HG03442 (cell line): ENCODE measurements at regions not wholly inside any gene's neighbourhood (a gene's known extent, or its start where the extent isn't known, plus 50 kb on each side); places are given as distances from the start of the nearest gene placed in this dataset.

Source experiments
- ATAC-seq: cut with Tn5 transposase; IDR thresholded peaks from one replicate; pipeline ENCODE4 v1.9.1; 2021; ENCODE audit warnings: mild to moderate bottlenecking, moderate library complexity; ENCODE audit not compliant: unreplicated experiment

DNA sequence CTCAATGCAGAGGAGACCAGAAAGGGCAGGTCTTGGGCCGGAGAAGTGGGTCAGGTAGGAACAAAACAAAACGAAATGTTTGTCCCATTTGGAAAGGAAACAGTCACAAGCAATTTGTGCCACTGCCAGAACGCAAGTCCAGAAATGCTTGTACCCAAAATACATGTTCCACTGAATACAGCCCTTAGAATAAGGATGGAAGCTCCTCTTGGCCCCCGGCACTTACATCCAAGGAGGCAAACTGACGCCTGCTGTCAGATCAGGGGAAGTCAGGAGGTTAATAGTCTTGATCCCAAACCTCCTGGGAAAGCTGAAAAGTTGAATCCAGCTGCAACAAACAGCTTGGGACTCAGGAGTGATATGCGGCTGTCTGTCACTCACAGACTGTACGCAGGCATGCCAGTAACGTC lies 75.9 kb upstream of the GALNT2 start:
- ATAC-seq = no peak

DNA sequence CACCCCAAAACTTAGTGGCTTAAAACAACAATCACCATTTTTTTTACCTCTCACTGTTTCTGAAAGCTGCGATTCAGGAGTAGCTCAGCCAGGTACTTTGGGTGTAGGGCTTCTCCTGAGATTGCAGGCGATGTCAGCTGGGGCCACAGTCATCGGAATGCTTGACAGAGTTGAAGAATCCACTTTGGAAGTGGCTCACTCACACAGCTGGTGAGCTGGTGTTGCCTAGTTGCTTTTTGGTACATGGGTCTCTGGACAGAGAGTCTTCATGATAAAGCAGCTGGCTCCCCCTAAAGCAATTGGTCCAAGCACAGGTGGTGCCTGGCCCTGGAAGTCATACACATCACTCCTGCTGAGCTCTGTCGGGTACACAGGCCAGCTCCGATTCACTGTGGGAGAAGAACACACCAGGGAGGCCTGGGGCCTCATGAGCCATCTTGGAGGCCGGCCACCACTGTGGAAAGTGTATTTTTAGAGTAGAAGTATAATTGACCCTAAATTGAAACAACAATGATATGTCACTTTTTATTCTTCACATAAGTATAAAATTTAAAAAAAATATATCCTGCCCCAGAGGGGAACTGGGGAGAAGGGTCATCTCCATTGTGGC lies 75.2 kb upstream of the GALNT2 start:
- ATAC-seq = no peak

DNA sequence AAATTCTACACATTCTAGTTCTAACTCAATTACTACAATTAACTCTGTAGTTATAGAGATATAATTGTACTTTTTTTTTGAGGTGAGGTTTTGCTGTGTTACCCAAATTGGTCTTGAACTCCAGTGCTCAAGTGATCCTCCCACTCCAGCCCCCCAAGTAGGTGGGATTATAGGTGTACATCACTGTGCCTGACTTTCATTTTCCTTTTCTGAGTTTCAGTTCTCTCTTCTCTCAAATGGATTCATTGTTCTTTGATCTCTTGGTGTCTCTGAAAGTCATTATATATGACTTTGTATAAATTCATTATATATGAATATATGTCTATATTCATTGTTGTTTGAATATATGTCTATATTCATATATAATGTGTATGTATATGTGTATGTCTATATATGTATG lies 74.0 kb upstream of the GALNT2 start:
- peak; percentile 58 for ATAC-seq

DNA sequence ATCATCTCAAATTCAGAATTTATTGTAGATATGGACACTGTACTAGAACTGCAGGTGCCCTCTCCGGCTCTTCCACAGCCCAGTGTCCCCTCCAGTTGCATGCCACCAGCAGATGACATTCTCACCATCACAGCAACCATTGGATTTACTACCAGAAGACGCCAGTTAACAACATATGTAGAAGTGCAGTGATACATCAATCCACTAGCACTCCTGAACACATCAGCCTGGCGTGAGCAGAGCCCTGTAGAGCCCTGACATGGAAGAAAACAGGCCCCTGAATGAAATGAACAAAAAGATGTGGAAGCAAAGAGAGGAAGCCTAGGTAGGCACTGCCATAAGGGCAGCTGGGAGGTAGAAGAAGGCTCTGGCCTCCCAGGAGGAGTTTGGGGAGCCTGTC lies 73.1 kb upstream of the GALNT2 start:
- no peak for ATAC-seq

DNA sequence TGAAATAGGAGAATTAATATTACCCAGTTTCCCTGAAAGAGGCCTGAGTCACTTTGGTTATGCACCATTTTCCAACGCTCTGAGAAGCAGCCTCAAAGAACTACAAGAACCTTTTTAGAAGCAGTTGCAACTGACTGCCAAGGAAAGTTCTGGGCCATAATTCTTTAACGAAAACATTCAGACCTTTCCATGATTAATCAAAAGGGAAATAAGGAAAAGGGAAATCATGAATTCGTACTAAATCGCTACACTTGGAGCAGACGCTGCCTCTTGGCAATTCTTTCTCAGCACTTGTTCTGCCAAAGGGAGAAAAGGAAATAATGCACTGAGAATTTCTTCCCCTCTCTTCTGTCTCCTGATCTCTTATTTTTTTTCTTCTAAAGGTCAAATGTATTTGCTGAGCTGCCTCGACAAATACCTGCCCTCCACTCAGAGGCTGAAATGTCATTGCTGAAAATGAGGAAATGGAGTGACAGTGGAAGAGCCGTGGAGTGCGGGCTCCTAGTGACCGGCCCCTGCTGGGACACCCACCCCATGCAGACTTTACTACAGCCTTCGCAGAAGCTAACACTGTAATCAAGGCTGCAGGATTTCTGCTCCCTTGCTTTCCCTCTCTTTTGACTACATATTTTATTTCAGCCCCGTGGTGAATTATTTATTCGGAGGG lies 67.9 kb upstream of the GALNT2 start:
- ATAC-seq = no peak

DNA sequence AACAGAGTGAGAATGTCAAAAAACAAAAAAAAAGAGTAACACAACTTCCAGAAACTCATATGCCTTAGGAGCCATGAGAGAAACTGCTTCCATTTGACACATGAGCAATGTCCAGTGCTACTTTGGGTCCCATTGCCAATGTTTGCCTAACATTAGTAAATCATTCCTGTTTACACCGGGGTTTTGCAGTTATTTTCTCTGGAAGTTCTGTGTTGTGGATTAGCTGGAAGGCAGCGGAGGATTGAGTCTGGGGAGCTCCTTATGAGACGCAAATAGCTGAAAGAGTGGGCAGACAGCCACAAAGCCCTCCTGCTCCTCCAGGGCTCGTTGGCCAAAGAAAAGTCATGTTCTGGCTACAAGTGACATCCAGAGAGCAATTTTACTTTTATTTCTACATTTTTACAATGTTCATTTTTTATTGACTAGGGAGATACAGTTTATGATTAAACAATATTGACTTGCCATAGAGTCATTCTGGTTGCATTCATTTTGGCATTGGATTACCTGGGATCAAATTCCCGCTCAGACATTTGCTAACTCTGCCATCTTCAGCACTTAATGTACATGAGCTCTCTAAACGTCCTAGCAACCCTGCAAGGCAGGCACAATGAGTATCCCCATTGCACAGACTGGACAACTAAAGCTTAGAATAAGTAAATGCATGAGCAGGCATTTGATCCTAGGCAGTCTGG lies 66.4 kb upstream of the GALNT2 start:
- no peak for ATAC-seq

DNA sequence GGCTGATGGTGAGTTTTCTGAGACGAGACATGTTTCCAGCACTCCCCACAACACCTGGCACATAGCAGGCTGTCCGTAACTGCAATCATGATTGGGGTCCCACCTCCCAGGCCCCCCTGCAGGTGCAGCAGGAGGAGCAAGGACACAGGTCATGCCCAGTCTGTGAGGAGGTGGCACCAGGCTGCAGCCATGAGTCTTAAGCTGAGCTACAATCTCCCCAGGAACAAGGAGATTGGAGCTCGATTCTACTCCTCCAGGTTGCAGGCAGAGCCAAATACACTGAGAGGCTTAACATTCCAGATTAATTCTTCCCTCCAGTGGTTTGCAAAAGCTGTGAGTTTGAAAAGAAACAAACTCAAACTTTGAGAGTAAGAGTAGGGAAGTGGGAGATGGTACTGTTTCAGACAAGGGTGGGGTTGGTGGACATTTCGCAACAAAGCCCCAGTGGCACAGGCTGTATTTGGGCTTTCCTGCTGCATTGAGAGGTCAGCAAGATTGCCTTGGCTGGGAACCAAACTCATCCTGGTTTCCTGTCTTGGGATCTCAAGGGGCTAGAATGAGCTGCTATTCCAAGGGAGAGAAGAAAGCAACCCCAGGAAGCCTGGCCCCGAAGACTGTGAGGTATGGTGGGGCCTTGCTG lies 64.8 kb upstream of the GALNT2 start:
- ATAC-seq = no peak

DNA sequence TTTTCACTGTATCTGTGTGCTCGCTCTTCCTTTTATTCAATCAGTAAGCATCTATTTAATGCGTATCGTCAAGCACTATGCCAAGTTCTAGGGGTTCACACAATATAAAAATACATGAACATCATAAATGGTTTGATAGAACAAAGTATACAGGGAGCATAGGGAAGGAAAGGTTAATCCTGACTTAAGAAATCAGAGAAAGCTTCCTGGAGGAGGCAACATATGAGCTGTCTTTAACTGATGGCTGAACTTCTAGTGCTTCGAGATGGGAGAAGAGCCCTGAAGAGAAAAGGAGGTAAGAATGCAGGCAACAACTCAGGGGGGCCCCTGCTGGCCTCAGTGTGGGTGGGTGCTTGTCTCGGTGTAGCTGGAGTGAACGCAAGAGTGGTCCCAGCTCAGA lies 63.6 kb upstream of the GALNT2 start:
- no peak for ATAC-seq

DNA sequence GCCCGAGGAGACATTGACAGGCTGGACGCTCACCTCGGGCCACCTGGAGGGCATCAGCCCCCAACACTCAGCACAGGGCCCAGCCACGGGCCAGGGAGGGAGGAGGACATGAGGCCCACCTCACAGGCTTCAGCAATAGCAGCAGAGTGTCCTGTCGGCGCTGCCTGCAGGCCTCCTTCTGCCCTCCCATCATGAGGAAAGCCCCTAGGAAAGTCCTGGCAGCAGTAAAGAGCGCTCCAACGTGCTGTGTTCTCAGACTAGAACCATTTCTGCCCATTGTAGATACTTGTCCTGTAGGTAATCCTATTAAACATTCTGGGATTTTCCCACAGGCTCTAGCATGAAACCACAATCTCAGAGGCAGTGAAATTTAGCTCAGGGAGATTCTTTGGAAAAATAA lies 62.0 kb upstream of the GALNT2 start:
- ATAC-seq = no peak

DNA sequence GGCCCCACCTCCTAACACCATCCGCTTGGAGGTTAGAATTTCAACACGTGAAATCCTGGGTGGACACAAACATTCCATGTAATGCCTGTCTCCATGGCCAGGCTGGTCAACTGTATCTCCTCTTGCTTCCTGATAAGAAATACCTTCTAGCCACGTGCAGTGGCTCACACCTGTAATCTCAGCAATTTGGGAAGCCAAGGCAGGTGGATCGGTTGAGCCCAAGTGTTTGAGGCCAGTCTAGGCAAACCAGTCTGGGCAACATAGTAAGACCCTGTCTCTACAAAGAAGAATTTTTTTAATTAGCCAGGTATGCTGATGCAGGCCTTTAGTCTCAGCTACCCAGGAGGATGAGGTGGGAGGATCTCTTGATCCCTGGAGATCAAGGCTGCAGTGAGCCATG lies 58.3 kb upstream of the GALNT2 start:
- ATAC-seq = no peak

DNA sequence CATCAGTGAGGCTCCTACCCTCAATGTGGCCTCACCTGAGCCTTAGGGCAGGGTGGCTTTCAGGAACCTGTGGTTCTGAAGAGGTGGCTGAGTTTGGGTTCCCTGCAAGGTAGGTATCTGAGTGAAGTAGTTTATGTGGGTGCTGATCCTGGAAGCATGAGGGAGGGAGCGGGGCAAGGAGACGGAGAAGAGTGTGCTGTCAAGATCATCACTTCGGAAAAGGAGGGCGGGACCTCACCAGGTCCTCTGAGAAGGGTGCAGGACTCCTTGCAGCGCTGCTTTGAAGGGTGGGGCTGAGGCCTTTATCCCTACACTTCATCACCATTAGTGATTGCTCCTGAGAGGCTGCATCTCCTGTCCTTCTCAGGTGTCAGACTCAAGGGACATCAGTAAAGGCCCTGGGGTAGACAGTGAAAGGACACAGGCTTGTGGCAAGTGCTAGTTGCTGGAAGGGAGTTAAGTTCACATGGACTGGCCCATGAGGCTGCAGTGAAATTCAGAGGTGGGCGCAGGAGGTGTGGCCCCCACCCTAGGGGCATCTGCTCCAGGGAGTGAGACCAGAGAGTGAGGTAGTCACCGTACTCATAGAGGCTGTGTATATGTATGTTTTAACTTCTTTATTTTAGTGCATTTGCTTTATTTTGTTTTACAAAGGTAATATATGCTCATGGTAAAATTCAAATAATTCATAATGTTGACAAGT lies 57.3 kb upstream of the GALNT2 start:
- ATAC-seq = no peak

DNA sequence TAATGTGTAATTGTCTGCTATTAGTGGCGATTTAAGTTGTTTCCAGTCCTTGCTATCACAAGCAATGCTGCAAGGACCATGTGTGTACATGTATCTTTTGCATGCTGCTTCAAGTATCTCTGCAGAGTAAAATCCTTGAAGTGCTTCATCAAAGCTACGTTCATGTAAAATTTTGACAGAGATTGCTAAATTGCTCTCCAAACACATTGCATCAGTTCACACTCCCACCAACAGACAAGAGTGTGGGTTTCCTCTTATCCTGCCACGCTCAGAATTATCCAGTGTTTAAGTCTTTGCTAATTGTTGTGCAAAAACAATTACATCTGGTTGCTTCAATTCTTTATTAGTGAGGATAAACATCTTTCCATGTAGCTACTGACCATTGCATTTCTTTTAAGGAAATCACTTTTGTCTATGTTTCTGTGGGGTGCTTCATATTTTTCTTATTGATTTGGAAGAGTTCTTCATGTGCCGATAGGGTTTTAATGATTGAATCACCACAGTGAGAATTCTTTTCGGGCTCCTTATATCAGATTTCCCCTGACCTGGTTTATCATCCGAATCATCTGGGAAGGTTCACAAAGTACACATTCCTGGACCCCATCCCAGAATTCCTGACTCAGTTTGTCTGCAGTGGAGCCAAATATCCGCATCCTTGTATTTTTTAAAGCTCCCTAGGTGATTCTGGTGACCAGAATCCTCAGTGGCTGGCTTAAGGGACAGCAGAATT lies 56.3 kb upstream of the GALNT2 start:
- no peak for ATAC-seq

DNA sequence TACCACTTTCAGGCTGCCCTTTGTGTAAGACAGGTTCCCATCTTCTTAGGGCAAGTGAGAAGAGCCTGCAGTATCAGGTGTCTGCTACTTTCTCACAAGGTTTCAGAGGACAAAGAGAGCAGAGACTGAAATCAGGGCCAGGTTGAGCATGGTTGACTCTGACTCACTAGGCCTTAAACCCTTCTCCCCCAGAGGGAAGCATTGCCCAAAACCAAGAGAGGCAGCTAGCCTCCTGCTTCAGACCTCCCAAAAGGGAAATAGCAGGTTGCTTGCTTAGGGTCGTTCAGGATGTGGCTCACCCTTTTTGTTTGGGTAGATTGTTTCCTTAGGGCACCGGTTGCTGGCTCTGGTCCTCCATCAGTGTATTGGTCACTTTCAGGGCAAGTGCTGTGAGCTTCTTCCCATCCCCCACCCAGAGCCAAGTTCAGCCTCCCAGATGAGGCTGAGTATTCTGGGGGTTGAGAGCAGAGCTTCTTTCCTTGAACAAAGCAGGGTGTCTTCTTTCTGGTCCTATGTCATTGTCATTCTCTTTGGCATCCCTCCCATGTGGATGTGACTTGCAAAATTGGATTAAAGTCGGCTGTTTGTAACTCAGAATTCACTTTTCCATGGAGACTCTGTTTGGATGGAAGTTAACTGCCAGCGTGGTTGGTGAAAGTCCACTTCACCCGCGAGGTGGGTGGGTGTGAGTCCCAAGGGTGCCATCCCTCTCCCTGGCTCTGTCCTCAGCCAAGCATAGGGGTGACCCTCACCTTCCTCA lies 55.5 kb upstream of the GALNT2 start:
- no peak for ATAC-seq

DNA sequence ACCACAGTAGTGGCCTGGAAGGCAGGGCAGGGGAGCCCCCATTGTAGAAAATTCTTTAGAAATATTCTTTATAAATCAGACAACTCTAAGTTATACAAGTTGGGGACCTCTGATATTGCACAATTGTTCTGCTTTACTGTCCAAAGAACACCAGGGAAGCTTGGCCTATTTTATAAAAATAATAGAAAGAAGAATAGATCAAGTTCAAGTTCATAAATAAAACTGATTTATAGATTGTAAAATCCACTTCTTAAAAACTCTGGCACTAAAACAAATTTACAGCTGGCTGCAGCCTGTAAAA lies 55.0 kb upstream of the GALNT2 start:
- ATAC-seq = no peak

DNA sequence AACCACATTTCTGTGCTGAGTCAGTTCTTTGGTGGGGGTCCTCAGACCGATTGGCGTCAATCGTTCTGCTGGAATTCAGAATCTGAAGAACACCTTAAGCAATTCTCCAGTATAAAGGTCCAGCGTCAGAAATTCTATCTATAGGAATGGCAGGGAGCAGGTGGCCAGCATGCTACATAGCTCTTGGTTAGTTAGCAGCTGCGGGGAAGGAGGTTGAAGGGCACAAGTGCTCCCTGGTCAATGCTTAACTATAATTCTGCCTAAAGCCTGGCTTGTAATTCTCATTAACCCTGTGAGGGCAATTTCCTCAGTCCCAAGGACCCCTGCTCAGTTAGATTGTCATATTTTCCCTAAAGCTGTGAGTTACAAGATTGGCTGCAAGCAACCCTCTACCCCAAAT lies 54.3 kb upstream of the GALNT2 start:
- ATAC-seq = no peak

DNA sequence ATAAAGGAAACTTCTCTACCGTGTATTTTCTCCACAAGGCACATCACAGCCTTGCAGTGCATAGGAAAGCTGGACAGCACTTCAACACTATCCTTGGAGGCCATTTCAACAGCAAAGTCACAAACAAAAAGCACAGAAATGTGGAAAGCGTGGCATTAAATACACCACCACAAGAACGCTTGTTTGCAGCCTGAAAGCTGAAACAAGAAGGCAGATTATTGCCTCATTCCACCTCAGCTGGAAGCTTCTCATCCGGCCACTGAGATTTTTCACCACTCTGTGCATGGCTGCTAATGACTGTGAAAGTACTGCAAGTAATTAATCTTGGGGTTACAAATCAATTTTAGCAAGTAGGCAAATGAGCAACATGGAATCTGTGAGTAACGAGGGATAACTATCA lies 50.9 kb upstream of the GALNT2 start:
- no peak for ATAC-seq
